Mesodermal cell (in vitro differentiated cells): ENCODE measurements at regions not wholly inside any gene's neighbourhood (a gene's known extent, or its start where the extent isn't known, plus 50 kb on each side); places are given as distances from the start of the nearest gene placed in this dataset.

Experiments
- H3K27ac ChIP-seq: 2 replicates; pipeline ENCODE4 v1.7.0; 2013; ENCODE audit warnings: mild to moderate bottlenecking, low read depth, low read length, moderate library complexity; ENCODE audit not compliant: severe bottlenecking
- H3K36me3 ChIP-seq: 2 replicates; pipeline ENCODE4 v1.7.1; 2013; ENCODE audit warnings: mild to moderate bottlenecking, low read length, moderate library complexity; ENCODE audit not compliant: control insufficient read depth, insufficient read depth
- H3K4me1 ChIP-seq: one replicate; pipeline ENCODE4 v1.7.1; 2013; ENCODE audit warnings: mild to moderate bottlenecking, low read length; ENCODE audit not compliant: insufficient read depth, control insufficient read depth, poor library complexity, severe bottlenecking
- H3K4me3 ChIP-seq: 2 replicates; pipeline ENCODE4 v1.7.0; 2013; ENCODE audit warnings: low read length, control low read depth, mild to moderate bottlenecking; ENCODE audit not compliant: insufficient read depth, poor library complexity, severe bottlenecking; ENCODE audit errors: extremely low read depth
- H3K9me3 ChIP-seq: 2 replicates; pipeline ENCODE4 v1.7.1; 2013; ENCODE audit warnings: mild to moderate bottlenecking, low read length, moderate library complexity; ENCODE audit not compliant: control insufficient read depth
- WGBS, 2 experiments: methylation state at CpG; one replicate each; pipeline ENCODE4 v1.1.5; 2013; ENCODE audit warnings: missing lambda C conversion rate in 2 of 2; ENCODE audit not compliant: insufficient coverage in 2 of 2; 5-methylcytosine and 5-hydroxymethylcytosine counted together

GRCh38 chr6:28770732-28771131 is 153.1 kb downstream of the TRIM27 start:
- WGBS, 2 experiments: 86 to 92% methylated on average over 3 to 10 of the region's 14 CpGs
- no peak overlapping the region for H3K4me3 ChIP-seq
- H3K9me3 ChIP-seq: no peaks in the 10 kb centered on the region

DNA sequence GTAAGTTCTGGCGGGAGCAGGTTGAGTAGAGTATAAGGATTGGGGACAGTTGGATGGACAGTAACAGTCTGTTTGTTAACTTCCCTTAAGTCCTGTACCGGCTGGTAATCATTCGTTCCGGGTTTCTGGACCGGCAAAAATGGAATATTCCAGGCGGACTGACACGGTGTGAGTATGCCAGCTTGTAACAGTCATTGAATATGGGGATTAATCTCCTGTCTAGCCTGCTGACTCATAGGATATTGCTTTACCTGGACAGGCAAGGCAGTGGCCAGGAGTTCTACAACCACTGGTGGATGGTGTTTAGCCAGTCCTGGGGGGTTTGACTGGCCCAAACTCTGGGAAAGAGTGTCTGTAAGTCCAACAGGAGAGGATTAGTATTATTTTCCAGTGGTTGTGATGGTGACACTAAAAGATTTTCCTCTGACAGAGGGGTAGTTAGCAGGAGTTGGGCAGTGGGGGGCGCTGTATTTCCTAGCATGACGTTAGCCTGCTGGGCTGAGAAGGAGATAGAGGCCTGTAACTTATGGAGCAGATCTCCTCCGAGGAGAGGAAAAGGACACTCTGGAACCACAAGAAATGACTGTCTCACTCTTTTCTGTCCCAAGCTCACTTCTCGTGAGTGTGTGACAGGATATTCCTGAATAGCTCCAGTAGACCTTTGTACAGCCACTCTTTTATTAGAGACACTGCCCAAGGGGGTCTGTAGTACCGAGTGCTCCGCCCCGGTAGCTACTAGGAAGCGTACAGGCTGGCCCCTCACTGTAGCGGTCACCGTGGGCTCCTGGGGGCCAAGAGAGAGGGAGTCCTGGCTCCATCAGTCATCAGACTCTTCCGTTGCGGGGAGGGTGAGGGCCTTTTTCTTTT is 152.2 kb downstream of the TRIM27 start:
- H3K36me3 ChIP-seq: no peaks in the 10 kb centered on the region
- peak overlapping the region; percentile 67 for H3K27ac ChIP-seq
- H3K4me1 ChIP-seq: peaks cover 15% of the 10 kb centered on the region
- WGBS, 2 experiments: 41 to 54% methylated on average over 10 to 15 of the region's 19 CpGs
- H3K4me3 ChIP-seq: no peak overlapping the region
- no peaks in the 10 kb centered on the region for H3K9me3 ChIP-seq

More at GRCh38 chr6:28770732-28771131, 153.1 kb downstream of the TRIM27 start:
- peaks cover 16% of the 10 kb centered on the region for H3K4me1 ChIP-seq
- no peak overlapping the region for H3K27ac ChIP-seq
- H3K36me3 ChIP-seq: no peaks in the 10 kb centered on the region

DNA sequence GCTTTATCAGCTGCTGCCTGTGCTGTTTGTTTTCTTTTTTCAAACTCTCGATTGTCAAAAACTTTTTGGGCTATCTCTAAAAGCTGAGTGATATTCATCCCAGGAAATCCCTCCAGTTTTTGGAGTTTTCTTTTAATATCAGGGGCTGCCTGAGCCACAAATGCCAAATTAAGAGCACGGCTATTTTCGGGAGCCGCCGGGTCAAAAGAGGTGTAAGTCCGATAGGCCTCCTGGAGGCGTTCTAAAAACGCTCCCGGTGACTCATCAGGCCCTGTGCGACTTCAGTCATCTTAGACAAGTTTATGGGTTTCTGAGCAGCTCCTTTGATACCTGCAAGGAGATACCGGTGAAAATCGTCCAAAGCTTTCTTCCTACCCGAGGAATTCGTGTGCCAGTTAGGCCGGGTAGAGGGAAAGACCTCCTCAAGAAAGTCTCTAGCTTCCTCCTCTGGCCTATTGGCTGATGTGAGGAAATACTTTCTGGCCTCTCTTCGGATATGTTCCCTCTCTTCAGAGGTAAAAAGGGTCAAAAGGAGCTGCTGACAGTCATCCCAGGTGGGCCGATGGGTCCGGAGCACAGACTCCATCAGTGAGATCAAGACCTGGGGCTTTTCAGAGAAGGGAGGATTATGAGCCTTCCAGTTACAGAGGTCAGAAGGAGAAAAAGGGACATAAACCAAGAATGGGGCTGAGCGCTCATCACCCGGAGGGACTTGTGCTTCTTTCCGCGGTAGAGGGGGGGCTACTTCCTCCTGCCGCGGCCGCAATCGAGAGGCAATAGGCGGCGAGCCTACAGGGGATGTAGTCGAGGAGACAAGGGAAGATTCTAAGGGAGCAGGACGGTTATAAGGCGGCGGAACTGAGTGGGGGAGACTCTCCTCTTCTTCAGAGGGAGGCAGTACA is 151.1 kb downstream of the TRIM27 start:
- H3K4me1 ChIP-seq: peaks cover 15% of the 10 kb centered on the region
- H3K27ac ChIP-seq: peak overlapping the region; percentile 57
- WGBS, 2 experiments: 9 to 10% methylated on average over 25 to 26 of the region's 32 CpGs
- peak overlapping the region; percentile 42 for H3K4me3 ChIP-seq
- no peaks in the 10 kb centered on the region for H3K36me3 ChIP-seq
- no peaks in the 10 kb centered on the region for H3K9me3 ChIP-seq

- H3K36me3 ChIP-seq: no peaks in the 10 kb centered on the region
- H3K4me3 ChIP-seq: peak overlapping the region; percentile 42
- no peaks in the 10 kb centered on the region for H3K9me3 ChIP-seq
- 9 to 17% methylated on average over 16 to 18 of the region's 23 CpGs for WGBS, 2 experiments
- H3K4me1 ChIP-seq: peaks cover 11% of the 10 kb centered on the region
- H3K27ac ChIP-seq: no peak overlapping the region
These were observed 149.3 kb downstream of the TRIM27 start for GRCh38 chr6:28774292-28775051.

DNA sequence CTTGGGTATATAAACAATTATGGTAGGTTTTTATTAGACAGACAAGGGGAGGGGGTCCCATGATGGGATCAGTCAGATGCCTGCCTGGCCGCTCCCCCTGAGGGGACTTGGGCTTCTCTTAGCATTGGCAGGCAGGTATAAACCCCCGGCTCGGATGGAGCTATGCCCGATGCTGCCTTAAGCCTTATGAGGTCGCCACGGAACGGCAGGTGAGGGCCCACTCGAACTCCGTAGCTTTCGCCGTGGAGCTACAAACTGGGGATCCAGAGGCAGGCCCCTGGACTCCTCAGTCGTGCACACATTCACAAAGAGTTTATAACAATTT is 148.8 kb downstream of the TRIM27 start:
- 1 to 24% methylated on average over 3 to 11 of the region's 12 CpGs for WGBS, 2 experiments
- H3K27ac ChIP-seq: no peak overlapping the region
- no peaks in the 10 kb centered on the region for H3K9me3 ChIP-seq
- H3K4me1 ChIP-seq: peaks cover 10% of the 10 kb centered on the region
- no peaks in the 10 kb centered on the region for H3K36me3 ChIP-seq
- H3K4me3 ChIP-seq: peak overlapping the region; percentile 42

DNA sequence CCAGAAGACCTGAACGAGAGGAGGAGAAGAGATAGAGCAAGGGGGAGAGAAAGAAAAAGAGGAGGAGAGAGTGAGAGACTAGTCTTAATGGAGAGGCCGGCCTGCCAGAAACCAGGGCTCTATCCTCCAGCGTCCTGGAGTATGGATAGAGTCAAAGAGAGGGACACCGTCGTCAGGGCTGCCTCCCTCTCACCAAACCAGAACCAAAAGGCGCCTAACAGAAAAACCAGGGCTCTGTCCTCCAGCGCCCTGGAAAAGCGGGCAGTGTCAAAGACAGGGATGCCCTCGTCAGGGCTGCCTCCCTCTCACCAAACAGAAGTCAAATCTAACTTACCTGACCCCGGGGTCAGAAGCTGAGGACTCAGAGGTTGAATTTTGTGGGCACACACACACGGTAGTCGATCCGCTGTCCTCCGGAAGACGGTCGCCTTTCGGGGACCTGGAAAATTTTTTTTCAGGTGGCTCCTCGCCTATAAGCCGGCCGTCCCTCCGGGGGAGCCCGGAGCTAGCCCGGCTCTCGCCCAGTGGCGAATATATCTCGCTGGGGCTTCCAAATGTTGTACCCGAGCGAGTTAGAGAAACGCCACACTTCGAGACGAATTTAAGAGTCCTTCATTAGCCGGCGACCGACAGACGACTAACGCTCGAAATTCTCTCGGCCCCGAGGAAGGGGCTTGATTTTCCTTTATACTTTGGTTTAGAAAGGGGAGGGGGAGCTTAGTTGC is 148.2 kb downstream of the TRIM27 start:
- H3K27ac ChIP-seq: no peak overlapping the region
- H3K36me3 ChIP-seq: no peaks in the 10 kb centered on the region
- no peaks in the 10 kb centered on the region for H3K9me3 ChIP-seq
- 1% methylated on average over 29 to 38 of the region's 39 CpGs for WGBS, 2 experiments
- peak overlapping the region; percentile 42 for H3K4me3 ChIP-seq
- peaks cover 10% of the 10 kb centered on the region for H3K4me1 ChIP-seq

GRCh38 chr6:28776269-28777146 is 147.3 kb downstream of the TRIM27 start:
- Histone ChIP-seq H3K4me1 (peaks cover 10% of the 10 kb centered on the region), H3K27ac (peak overlapping the region; percentile 63), H3K4me3 (peak overlapping the region; percentile 42), H3K9me3 (no peaks in the 10 kb centered on the region), H3K36me3 (no peaks in the 10 kb centered on the region)
- 0 to 2% methylated on average over 10 to 11 of the region's 17 CpGs for WGBS, 2 experiments

GRCh38 chr6:28777147-28777461 is 146.7 kb downstream of the TRIM27 start:
- no peaks in the 10 kb centered on the region for H3K36me3 ChIP-seq
- peak overlapping the region; percentile 47 for H3K27ac ChIP-seq
- WGBS, 2 experiments: 7 to 10% methylated on average over 2 to 3 of the region's 4 CpGs
- H3K9me3 ChIP-seq: no peaks in the 10 kb centered on the region
- H3K4me1 ChIP-seq: peaks cover 6% of the 10 kb centered on the region
- H3K4me3 ChIP-seq: peak overlapping the region; percentile 42

DNA sequence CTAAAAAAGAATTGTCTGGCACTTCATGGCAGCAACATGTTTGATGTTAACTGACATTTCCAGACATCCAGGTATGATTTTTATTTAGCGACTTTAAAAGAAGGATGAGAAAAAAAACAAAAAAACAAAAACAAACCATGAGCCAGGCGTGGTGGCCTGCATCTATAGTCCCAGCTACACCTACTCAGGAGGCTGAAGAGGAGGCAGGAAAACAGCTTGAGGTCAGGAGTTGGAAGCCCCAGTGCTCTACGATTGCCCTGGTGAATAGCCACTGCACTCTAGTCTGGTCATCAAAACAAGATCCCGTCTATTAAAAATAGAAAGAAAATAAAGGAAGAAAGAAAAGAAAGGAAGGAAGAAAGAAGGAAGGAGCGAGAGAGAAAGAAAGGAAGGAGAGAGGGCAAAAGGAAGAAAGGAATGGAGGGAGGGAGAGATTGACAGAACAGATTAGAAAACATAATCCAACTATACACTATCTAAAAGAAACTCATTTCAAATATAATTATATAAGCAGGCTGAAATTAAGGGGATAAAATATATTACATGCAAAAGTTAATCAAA is 141.6 kb downstream of the TRIM27 start:
- no peaks in the 10 kb centered on the region for H3K9me3 ChIP-seq
- H3K4me3 ChIP-seq: no peak overlapping the region
- no peaks in the 10 kb centered on the region for H3K36me3 ChIP-seq
- no peak overlapping the region for H3K27ac ChIP-seq
- WGBS, 2 experiments: 60 to 78% methylated on average over 1 of the region's 5 CpGs
- no peaks in the 10 kb centered on the region for H3K4me1 ChIP-seq
